ENCODE measurements at regions not wholly inside any gene's neighbourhood (a gene's known extent, or its start where the extent isn't known, plus 50 kb on each side); places are given as distances from the start of the nearest gene placed in this dataset.

- TF ChIP-seq, protein P1, sequence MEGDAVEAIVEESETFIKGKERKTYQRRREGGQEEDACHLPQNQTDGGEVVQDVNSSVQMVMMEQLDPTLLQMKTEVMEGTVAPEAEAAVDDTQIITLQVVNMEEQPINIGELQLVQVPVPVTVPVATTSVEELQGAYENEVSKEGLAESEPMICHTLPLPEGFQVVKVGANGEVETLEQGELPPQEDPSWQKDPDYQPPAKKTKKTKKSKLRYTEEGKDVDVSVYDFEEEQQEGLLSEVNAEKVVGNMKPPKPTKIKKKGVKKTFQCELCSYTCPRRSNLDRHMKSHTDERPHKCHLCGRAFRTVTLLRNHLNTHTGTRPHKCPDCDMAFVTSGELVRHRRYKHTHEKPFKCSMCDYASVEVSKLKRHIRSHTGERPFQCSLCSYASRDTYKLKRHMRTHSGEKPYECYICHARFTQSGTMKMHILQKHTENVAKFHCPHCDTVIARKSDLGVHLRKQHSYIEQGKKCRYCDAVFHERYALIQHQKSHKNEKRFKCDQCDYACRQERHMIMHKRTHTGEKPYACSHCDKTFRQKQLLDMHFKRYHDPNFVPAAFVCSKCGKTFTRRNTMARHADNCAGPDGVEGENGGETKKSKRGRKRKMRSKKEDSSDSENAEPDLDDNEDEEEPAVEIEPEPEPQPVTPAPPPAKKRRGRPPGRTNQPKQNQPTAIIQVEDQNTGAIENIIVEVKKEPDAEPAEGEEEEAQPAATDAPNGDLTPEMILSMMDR (IDR thresholded peaks at IDR 0.05) = no peak
Observed at GRCh38 chr4:23956601-23957364, 66.9 kb upstream of the PPARGC1A start.

DNA sequence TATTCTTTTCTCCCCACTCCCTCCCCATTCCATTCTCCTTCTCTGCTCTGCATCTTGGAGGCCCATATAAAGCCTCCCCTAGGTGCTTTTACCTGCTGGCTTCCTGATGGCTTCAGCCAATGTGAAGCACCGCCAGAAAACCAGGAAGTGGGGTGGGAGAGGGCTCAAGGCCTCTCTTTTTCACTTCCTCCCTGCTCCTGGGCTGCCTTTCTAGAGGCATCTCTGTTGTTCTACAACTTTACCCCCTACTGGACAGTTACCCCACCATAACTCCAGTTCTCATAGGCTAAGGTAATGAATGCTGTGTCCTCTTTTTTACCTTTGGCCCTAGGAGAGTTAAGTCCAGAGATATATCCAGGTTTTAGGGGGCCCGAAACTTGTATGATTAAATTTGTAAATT is 62.4 kb upstream of the PPARGC1A start:
- TF ChIP-seq, protein P1 (IDR thresholded peaks at IDR 0.05) = no peak

DNA sequence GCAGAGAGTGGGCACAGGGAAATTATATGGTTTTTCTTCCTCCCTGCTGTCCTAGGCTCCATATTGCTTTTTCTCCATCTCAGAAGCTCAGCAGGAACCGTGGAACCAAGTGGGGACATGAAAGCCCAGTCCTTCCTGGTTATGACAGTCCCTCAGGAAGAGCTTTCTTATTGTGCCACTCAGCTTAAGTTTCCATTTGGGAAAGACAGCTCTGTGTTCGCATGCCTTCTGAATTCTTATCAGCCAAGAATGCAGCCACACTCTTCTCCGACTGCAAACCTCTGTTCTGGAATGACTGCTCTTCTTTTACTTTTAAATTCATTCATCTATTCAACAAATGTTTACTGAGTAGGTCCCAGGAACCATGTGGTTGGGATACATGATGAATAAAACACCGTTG is 58.0 kb upstream of the PPARGC1A start:
- TF ChIP-seq, protein P1 (IDR thresholded peaks at IDR 0.05) = no peak

- TF ChIP-seq, protein P1 (IDR thresholded peaks at IDR 0.05) = no peak
Observed at GRCh38 chr4:23946299-23946698, 56.5 kb upstream of the PPARGC1A start.

DNA sequence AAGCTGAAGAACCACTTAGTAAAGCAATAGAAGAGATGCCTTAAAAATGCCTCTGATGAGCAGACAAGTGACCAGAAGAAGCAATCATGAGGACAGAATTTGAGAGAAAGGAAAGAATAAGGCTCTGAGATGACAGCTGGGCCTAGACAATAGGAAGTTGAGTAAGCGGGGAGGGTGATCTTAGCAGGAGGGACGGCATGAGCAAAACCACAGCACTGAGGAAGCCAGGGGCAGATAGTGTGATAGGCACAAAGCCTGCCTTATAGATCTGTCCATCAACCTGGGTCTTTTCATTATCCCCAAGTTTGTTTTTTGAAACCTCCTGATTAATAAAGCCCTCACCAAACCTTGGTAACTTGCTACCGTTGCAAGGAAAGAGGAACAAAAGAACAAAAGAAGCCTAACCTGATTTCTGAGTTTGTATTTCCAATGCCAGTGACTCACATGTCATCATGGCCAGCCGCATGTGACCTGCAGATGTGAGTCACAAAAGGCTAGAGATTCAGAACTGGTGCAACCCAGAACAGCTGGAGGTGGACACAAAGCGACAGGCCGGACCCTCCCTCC is 55.7 kb upstream of the PPARGC1A start:
- TF ChIP-seq, protein P1 (IDR thresholded peaks at IDR 0.05) = no peak

GRCh38 chr4:23943478-23943877 is 53.6 kb upstream of the PPARGC1A start:
- TF ChIP-seq, protein P1 (IDR thresholded peaks at IDR 0.05) = no peak

DNA sequence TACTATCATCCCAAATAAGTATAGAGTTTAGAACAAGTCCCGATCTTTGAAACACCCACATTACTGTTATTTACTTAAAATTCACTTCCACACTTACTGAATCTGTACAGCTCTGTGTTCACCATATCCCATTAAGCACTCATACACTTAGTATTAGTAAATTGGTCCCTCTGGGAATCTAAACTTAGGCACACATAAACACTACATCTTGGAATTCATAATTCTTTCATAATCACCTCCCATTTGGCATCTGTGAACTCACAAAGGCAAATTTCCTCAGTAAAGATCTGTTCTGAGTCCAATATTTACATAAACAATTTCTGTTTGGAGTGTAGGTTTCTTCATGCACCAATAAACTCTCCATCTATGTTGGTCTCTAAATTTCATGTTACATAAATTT is 52.6 kb upstream of the PPARGC1A start:
- TF ChIP-seq, protein P1 (IDR thresholded peaks at IDR 0.05) = no peak
